GM12873 (cell line): ENCODE measurements at regions not wholly inside any gene's neighbourhood (a gene's known extent, or its start where the extent isn't known, plus 50 kb on each side); places are given as distances from the start of the nearest gene placed in this dataset.

Experiments
- CTCF ChIP-seq: IDR thresholded peaks from 2 replicates; pipeline ENCODE4 v1.5.1; 2012; ENCODE audit warnings: low read depth, mild to moderate bottlenecking, moderate library complexity, low read length, control low read depth; ENCODE audit not compliant: insufficient read depth; ENCODE audit errors: missing control alignments

GRCh38 chr7:19930051-19930450, 156.6 kb upstream of the TMEM196 start:
- no peak for TF ChIP-seq CTCF

- TF ChIP-seq CTCF = no peak
Measured at GRCh38 chr7:19928247-19928646, 154.8 kb upstream of the TMEM196 start.

- no peak for TF ChIP-seq CTCF
Measured at GRCh38 chr7:19920705-19921104, 147.3 kb upstream of the TMEM196 start.

- no peak for TF ChIP-seq CTCF
Measured at GRCh38 chr7:19920166-19920565, 146.7 kb upstream of the TMEM196 start.

GRCh38 chr7:19919261-19920095, 146.1 kb upstream of the TMEM196 start:
- TF ChIP-seq CTCF = no peak

GRCh38 chr7:19916046-19916445, 142.6 kb upstream of the TMEM196 start:
- TF ChIP-seq CTCF = no peak

GRCh38 chr7:19915596-19915995, 142.2 kb upstream of the TMEM196 start:
- TF ChIP-seq CTCF = no peak
